ENCODE measurements at regions not wholly inside any gene's neighbourhood (a gene's known extent, or its start where the extent isn't known, plus 50 kb on each side); places are given as distances from the start of the nearest gene placed in this dataset.

DNA sequence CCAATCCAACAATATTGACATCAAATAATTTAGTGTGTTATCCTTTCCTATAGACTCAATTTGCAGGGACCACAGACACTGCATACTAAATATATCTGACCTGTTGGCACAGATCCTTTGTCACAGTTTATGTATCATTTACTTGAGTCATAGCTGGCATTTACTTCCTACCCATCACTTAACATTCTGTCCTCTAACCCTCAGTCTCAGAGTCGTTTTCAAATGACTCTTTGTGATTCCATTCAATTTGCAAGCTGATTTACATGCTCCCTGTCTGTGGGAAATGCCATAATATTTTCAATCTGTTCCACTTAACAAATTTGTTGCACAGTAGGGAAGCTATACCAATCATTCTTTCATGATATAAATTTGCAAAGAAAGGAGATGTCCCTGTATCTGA is 265.7 kb upstream of the EDIL3 start:
- H3K4me1 Mint-ChIP-seq = no peaks in the 10 kb centered on the region
- CTCF ChIA-PET (ENCODE audit: partially characterized antibody) = no interaction called here
- H3K9me3 Mint-ChIP-seq = peaks cover 0 to 7% (median 0%) of the 10 kb centered on the region in 8 donors

DNA sequence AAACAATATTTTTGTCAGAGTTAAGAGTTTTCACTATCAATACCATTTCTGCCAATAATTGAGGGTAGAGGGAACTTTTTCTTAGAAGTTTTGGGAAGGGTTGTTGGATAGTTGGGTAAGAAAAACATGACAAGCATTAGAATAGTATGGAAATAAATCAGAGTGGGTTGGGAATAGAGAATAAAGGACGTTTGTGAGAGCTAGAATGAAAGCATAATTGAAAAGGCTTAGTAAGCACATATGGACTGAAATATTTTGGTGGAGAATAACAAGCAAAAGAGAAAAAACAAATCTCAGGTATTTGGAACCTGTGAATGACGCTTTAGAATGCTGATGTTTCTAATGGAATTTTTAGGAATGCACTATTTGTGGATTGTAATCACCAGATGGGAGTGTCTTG is 262.9 kb upstream of the EDIL3 start:
- ChIA-PET POLR2A (ENCODE audit: partially characterized antibody) (no interaction called here), CTCF (ENCODE audit: partially characterized antibody) (no interaction called here)
- no peak for DNase-seq
- Mint-ChIP-seq H3K27me3 (no peaks in the 10 kb centered on the region), H3K9me3 (peaks cover 0 to 7% (median 0%) of the 10 kb centered on the region in 8 donors), H3K36me3 (no peaks in the 10 kb centered on the region), H3K4me3 (no peak overlapping the region), H3K4me1 (no peaks in the 10 kb centered on the region), H3K27ac (no peak overlapping the region)
- H3K36me3 ChIP-seq (ENCODE audit: insufficient read depth, low read length) = no peaks in the 10 kb centered on the region
- intact Hi-C loops (cut with micrococcal nuclease) = no loop called here
- H3K27ac ChIP-seq (ENCODE audit: low read depth, low read length) = no peak overlapping the region
- H3K9me3 ChIP-seq (ENCODE audit: control insufficient read depth in 1 of 2, low read length in 2 of 2) = no peaks in the 10 kb centered on the region
- H3K27me3 ChIP-seq (ENCODE audit: insufficient read depth, low read length) = no peaks in the 10 kb centered on the region
- H3K4me1 ChIP-seq (ENCODE audit: insufficient read depth, low read length) = no peaks in the 10 kb centered on the region
- H3K4me3 ChIP-seq (ENCODE audit: low read length in 2 of 2) = no peak overlapping the region

More for the DNA sequence above, 265.7 kb upstream of the EDIL3 start:
- no peak overlapping the region for H3K4me3 Mint-ChIP-seq
- H3K36me3 Mint-ChIP-seq = no peaks in the 10 kb centered on the region
- Histone ChIP-seq H3K9me3 (ENCODE audit: control insufficient read depth in 1 of 2, low read length in 2 of 2) (no peaks in the 10 kb centered on the region), H3K4me1 (ENCODE audit: insufficient read depth, low read length) (no peaks in the 10 kb centered on the region), H3K4me3 (ENCODE audit: low read length in 2 of 2) (no peak overlapping the region), H3K27me3 (ENCODE audit: insufficient read depth, low read length) (no peaks in the 10 kb centered on the region), H3K36me3 (ENCODE audit: insufficient read depth, low read length) (no peaks in the 10 kb centered on the region), H3K27ac (ENCODE audit: low read depth, low read length) (no peak overlapping the region)
- intact Hi-C loops (cut with micrococcal nuclease) = no loop called here
- DNase-seq = no peak
- H3K27ac Mint-ChIP-seq = no peak overlapping the region
- POLR2A ChIA-PET (ENCODE audit: partially characterized antibody) = no interaction called here
- no peaks in the 10 kb centered on the region for H3K27me3 Mint-ChIP-seq

DNA sequence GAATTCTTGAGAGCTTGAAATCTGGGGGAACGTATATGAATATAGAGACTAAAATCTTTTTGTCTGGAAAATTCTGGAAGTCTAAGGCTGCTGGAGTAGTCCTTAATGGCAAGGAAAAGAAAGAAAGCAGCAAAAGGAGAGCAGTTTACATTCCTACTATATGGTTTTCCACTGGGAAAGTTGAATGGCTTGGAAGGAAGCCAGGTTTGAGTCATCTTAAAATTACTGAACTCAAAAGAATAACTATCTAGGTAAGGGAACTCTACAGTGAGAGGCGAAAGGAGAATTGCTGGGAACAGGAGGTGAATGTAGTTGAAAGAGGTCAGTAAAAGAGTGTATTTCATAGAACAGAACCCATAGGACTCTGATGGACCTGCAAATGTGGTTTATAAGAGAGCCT is 258.1 kb upstream of the EDIL3 start:
- H3K27ac Mint-ChIP-seq = no peak overlapping the region
- no peaks in the 10 kb centered on the region for H3K36me3 ChIP-seq (ENCODE audit: insufficient read depth, low read length)

DNA sequence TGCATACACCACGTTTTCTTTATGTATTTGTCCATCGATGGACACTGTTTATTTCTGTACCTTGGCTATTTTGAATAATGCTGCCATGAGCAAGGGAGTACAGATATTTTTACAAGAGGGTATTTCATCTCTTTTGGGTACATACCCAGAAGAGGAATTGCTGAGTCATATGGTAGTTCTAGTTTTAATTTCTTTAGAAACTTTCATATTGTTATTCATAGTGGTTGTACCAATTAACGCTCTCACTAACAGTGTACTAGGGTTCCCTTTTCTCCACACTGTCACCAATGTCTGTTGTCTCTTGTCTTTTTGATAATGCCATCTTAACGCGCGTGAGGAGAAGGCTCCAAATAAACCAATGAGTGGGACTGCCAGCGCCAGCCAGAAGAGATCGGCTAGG is 257.6 kb upstream of the EDIL3 start:
- Mint-ChIP-seq H3K27ac (no peak overlapping the region), H3K27me3 (no peaks in the 10 kb centered on the region), H3K36me3 (no peaks in the 10 kb centered on the region), H3K4me1 (no peaks in the 10 kb centered on the region), H3K4me3 (no peak overlapping the region), H3K9me3 (peaks cover 0 to 2% (median 0%) of the 10 kb centered on the region in 8 donors)
- DNase-seq = no peak
- no peaks in the 10 kb centered on the region for H3K9me3 ChIP-seq (ENCODE audit: control insufficient read depth in 1 of 2, low read length in 2 of 2)
- H3K27ac ChIP-seq (ENCODE audit: low read depth, low read length) = no peak overlapping the region
- CTCF ChIA-PET (ENCODE audit: partially characterized antibody) = no interaction called here
- POLR2A ChIA-PET (ENCODE audit: partially characterized antibody) = no interaction called here
- H3K36me3 ChIP-seq (ENCODE audit: insufficient read depth, low read length) = no peaks in the 10 kb centered on the region
- no peaks in the 10 kb centered on the region for H3K27me3 ChIP-seq (ENCODE audit: insufficient read depth, low read length)
- no peaks in the 10 kb centered on the region for H3K4me1 ChIP-seq (ENCODE audit: insufficient read depth, low read length)
- H3K4me3 ChIP-seq (ENCODE audit: low read length in 2 of 2) = no peak overlapping the region
- intact Hi-C loops (cut with micrococcal nuclease) = no loop called here

More for the DNA sequence above, 258.1 kb upstream of the EDIL3 start:
- POLR2A ChIA-PET (ENCODE audit: partially characterized antibody) = no interaction called here
- H3K4me1 Mint-ChIP-seq = no peaks in the 10 kb centered on the region
- Histone ChIP-seq H3K4me1 (ENCODE audit: insufficient read depth, low read length) (no peaks in the 10 kb centered on the region), H3K27ac (ENCODE audit: low read depth, low read length) (no peak overlapping the region), H3K4me3 (ENCODE audit: low read length in 2 of 2) (no peak overlapping the region), H3K27me3 (ENCODE audit: insufficient read depth, low read length) (no peaks in the 10 kb centered on the region), H3K9me3 (ENCODE audit: control insufficient read depth in 1 of 2, low read length in 2 of 2) (no peaks in the 10 kb centered on the region)
- no peak for DNase-seq
- H3K27me3 Mint-ChIP-seq = no peaks in the 10 kb centered on the region
- CTCF ChIA-PET (ENCODE audit: partially characterized antibody) = no interaction called here
- intact Hi-C loops (cut with micrococcal nuclease) = no loop called here
- no peaks in the 10 kb centered on the region for H3K36me3 Mint-ChIP-seq
- H3K4me3 Mint-ChIP-seq = no peak overlapping the region
- H3K9me3 Mint-ChIP-seq = peaks cover 0 to 3% (median 1%) of the 10 kb centered on the region in 8 donors

DNA sequence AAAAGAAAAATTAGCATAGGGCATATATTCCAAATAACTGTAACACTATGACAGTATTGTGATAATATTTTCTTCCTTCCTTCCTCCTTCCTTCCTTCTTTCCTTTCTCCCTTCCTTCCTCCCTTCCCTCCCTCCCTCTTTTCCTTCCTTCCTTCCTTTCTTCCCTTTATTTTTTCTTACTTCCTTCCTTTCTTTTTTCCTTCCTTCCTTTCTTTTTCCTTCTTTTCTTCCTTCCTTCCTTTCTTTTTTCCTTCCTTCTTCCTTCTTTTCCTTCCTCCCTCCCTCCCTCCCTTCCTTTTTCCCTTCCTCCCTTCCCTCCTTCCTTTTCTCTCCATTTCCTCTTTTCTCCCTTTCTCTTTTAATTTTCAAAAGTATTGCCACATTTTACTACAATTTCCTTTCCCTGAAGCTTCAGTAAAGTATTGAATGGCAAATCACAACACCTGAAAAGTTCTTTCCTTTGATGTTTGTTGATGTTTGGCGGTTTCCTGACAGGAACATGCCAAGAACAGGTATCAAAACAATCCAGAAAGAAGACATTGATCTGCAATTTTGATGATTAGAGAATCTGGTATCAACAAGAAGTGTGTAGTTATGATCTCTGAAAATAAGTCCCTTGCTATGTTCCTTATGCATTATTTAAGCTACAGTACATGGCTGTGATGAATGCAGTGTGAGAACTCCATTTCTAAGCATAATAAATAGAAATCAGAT is 253.1 kb upstream of the EDIL3 start:
- DNase-seq = no peak
- peaks cover 0 to 2% (median 0%) of the 10 kb centered on the region in 8 donors for H3K9me3 Mint-ChIP-seq
- no peaks in the 10 kb centered on the region for H3K27me3 ChIP-seq (ENCODE audit: insufficient read depth, low read length)
- no peak overlapping the region for H3K4me3 ChIP-seq (ENCODE audit: low read length in 2 of 2)
- CTCF ChIA-PET (ENCODE audit: partially characterized antibody) = no interaction called here
- H3K27me3 Mint-ChIP-seq = no peaks in the 10 kb centered on the region
- no peak overlapping the region for H3K27ac ChIP-seq (ENCODE audit: low read depth, low read length)
- no peaks in the 10 kb centered on the region for H3K4me1 ChIP-seq (ENCODE audit: insufficient read depth, low read length)
- H3K4me1 Mint-ChIP-seq = no peaks in the 10 kb centered on the region
- no peaks in the 10 kb centered on the region for H3K36me3 ChIP-seq (ENCODE audit: insufficient read depth, low read length)
- no peaks in the 10 kb centered on the region for H3K9me3 ChIP-seq (ENCODE audit: control insufficient read depth in 1 of 2, low read length in 2 of 2)
- POLR2A ChIA-PET (ENCODE audit: partially characterized antibody) = no interaction called here
- no peaks in the 10 kb centered on the region for H3K36me3 Mint-ChIP-seq
- intact Hi-C loops (cut with micrococcal nuclease) = no loop called here
- no peak overlapping the region for H3K4me3 Mint-ChIP-seq
- no peak overlapping the region for H3K27ac Mint-ChIP-seq

DNA sequence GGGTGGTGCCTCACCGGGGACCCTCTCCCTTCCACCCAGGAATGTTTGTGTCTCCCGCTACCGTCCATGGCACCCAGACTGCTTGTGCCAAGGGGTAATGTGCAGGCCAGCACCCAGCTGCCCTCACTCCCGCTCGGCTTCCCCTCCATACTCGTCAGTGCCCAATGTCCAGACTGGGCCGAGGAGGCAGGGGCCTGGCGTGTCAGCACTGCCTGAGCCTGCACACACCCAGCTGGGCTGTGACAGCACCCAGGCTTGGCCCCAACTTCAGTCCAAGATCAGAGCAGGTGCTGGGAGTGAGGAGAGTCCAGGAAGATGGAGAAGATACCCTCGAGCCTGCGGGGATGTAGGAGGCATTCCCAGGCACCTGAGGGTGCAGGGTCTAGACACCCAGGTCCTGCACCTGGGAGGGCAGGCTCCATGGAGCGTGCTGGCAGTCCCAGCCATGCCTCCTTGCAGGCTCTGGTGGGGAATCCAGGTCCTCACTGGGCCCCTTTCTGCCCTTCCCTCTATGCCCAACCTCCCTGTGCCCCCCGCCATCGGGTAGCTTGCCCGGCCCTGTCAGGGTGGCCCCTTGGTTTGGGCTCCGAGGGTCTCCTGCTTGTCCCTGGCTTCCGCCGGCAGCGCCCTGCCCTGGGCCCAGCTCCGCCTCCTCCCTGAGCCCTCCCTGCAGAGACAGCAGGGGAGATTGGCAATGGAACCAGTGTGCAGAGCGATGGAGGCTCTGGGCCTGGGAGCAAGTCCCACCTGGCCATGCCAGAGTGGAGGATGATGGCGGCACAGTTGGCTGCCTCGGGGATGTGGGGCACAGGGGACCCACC is 250.8 kb upstream of the EDIL3 start:
- Mint-ChIP-seq H3K36me3 (no peaks in the 10 kb centered on the region), H3K4me1 (no peaks in the 10 kb centered on the region), H3K4me3 (no peak overlapping the region), H3K9me3 (peaks cover 0 to 2% (median 0%) of the 10 kb centered on the region in 8 donors), H3K27me3 (no peaks in the 10 kb centered on the region), H3K27ac (no peak overlapping the region)
- no peak for DNase-seq
- Histone ChIP-seq H3K4me1 (ENCODE audit: insufficient read depth, low read length) (no peaks in the 10 kb centered on the region), H3K4me3 (ENCODE audit: low read length in 2 of 2) (no peak overlapping the region), H3K27ac (ENCODE audit: low read depth, low read length) (no peak overlapping the region), H3K9me3 (ENCODE audit: control insufficient read depth in 1 of 2, low read length in 2 of 2) (no peaks in the 10 kb centered on the region), H3K27me3 (ENCODE audit: insufficient read depth, low read length) (no peaks in the 10 kb centered on the region), H3K36me3 (ENCODE audit: insufficient read depth, low read length) (no peaks in the 10 kb centered on the region)
- ChIA-PET CTCF (ENCODE audit: partially characterized antibody) (no interaction called here), POLR2A (ENCODE audit: partially characterized antibody) (no interaction called here)
- intact Hi-C loops (cut with micrococcal nuclease) = no loop called here

DNA sequence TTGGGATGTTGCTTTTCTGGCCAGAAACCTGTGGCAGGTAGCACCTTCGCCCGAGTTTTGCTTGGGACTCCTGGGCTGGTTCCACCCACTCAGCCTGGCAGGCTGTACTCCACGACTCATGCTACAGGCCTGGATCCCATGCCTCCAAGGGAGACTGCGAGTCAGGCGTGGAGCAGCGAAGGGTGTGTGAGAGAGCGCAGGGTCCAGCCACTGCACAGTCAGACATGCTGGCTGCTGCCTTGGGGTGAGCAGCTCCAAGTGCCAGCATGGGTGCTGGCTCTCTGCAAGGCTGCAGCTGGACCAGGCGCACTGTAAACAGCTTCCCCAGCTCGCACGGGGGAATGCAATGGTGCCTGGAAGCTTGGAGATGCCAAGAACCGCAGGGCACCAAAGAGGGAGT is 249.6 kb upstream of the EDIL3 start:
- no peaks in the 10 kb centered on the region for H3K27me3 ChIP-seq (ENCODE audit: insufficient read depth, low read length)
- no peak for DNase-seq
- Mint-ChIP-seq H3K36me3 (no peaks in the 10 kb centered on the region), H3K4me1 (no peaks in the 10 kb centered on the region), H3K27me3 (no peaks in the 10 kb centered on the region), H3K4me3 (no peak overlapping the region), H3K9me3 (peaks cover 0 to 4% (median under 1%) of the 10 kb centered on the region in 8 donors), H3K27ac (no peak overlapping the region)
- no peaks in the 10 kb centered on the region for H3K36me3 ChIP-seq (ENCODE audit: insufficient read depth, low read length)
- no peaks in the 10 kb centered on the region for H3K4me1 ChIP-seq (ENCODE audit: insufficient read depth, low read length)
- H3K27ac ChIP-seq (ENCODE audit: low read depth, low read length) = no peak overlapping the region
- POLR2A ChIA-PET (ENCODE audit: partially characterized antibody) = no interaction called here
- H3K4me3 ChIP-seq (ENCODE audit: low read length in 2 of 2) = no peak overlapping the region
- no peaks in the 10 kb centered on the region for H3K9me3 ChIP-seq (ENCODE audit: control insufficient read depth in 1 of 2, low read length in 2 of 2)
- CTCF ChIA-PET (ENCODE audit: partially characterized antibody) = no interaction called here
- intact Hi-C loops (cut with micrococcal nuclease) = no loop called here

Data from CD4-positive, alpha-beta memory T cell (primary cell).